Stomach smooth muscle (tissue), 2 donors: ENCODE measurements at regions not wholly inside any gene's neighbourhood (a gene's known extent, or its start where the extent isn't known, plus 50 kb on each side); places are given as distances from the start of the nearest gene placed in this dataset.
"Not testable (repeated sequence)": the region's sequence is repeated elsewhere in the genome, so short reads cannot be mapped to it uniquely, and the experiment has no call there.

Experiments
- H3K27ac ChIP-seq: one replicate; pipeline ENCODE4 v1.7.0; 2013; ENCODE audit warnings: mild to moderate bottlenecking, low read length, inconsistent platforms
- H3K27me3 ChIP-seq, 2 donors: one replicate each; pipeline ENCODE4 v1.7.0; 2013; ENCODE audit warnings: low read length in 2 of 2; ENCODE audit not compliant: insufficient read depth in 2 of 2, control insufficient read depth in 1 of 2
- H3K36me3 ChIP-seq, 2 donors: one replicate each; pipeline ENCODE4 v1.7.0; 2013; ENCODE audit warnings: low read length in 2 of 2; ENCODE audit not compliant: control insufficient read depth in 2 of 2, insufficient read depth in 2 of 2
- H3K4me1 ChIP-seq: one replicate; pipeline ENCODE4 v1.7.0; 2013; ENCODE audit warnings: low read length; ENCODE audit not compliant: control insufficient read depth, insufficient read depth
- H3K4me3 ChIP-seq, 2 donors: one replicate each; pipeline ENCODE4 v1.7.0; 2013; ENCODE audit warnings: low read length in 2 of 2
- H3K9ac ChIP-seq, 2 donors: one replicate each; pipeline ENCODE4 v1.7.0; 2013; ENCODE audit warnings: low read length in 2 of 2, mild to moderate bottlenecking in 1 of 2
- H3K9me3 ChIP-seq, 2 donors: one replicate each; pipeline ENCODE4 v1.7.0; 2013; ENCODE audit warnings: low read length in 2 of 2; ENCODE audit not compliant: control insufficient read depth in 2 of 2
- donor health status: healthy.
- donor health status: Pancreatic carcinoma.

GRCh38 chr1:80170811-80171485 is 1164.4 kb upstream of the ADGRL4 start:
- Histone ChIP-seq H3K9ac (no peak overlapping the region), H3K36me3 (no peaks in the 10 kb centered on the region), H3K27ac (no peak overlapping the region), H3K27me3 (no peaks in the 10 kb centered on the region), H3K4me1 (no peaks in the 10 kb centered on the region), H3K9me3 (no peaks in the 10 kb centered on the region), H3K4me3 (peak overlapping the region in 1 of 2 donors; percentile 35)

- Histone ChIP-seq H3K9ac (no peak overlapping the region), H3K4me1 (no peaks in the 10 kb centered on the region), H3K4me3 (no peak overlapping the region), H3K9me3 (no peaks in the 10 kb centered on the region), H3K27ac (no peak overlapping the region), H3K36me3 (no peaks in the 10 kb centered on the region), H3K27me3 (no peaks in the 10 kb centered on the region)
These were observed 1157.6 kb upstream of the ADGRL4 start for GRCh38 chr1:80164150-80164549.

GRCh38 chr1:80163686-80164085 is 1157.2 kb upstream of the ADGRL4 start:
- H3K9me3 ChIP-seq: no peaks in the 10 kb centered on the region
- H3K27ac ChIP-seq: no peak overlapping the region
- no peaks in the 10 kb centered on the region for H3K36me3 ChIP-seq
- H3K27me3 ChIP-seq: no peaks in the 10 kb centered on the region
- H3K9ac ChIP-seq: no peak overlapping the region
- no peak overlapping the region for H3K4me3 ChIP-seq
- no peaks in the 10 kb centered on the region for H3K4me1 ChIP-seq

GRCh38 chr1:80158771-80159170 is 1152.2 kb upstream of the ADGRL4 start:
- H3K4me1 ChIP-seq: no peaks in the 10 kb centered on the region
- H3K27me3 ChIP-seq: no peaks in the 10 kb centered on the region
- no peaks in the 10 kb centered on the region for H3K36me3 ChIP-seq
- H3K9ac ChIP-seq: no peak overlapping the region
- H3K9me3 ChIP-seq: no peaks in the 10 kb centered on the region
- H3K27ac ChIP-seq: no peak overlapping the region
- H3K4me3 ChIP-seq: no peak overlapping the region

- H3K27ac ChIP-seq: no peak overlapping the region
- H3K4me3 ChIP-seq: no peak overlapping the region
- no peaks in the 10 kb centered on the region for H3K4me1 ChIP-seq
- no peak overlapping the region for H3K9ac ChIP-seq
- H3K9me3 ChIP-seq: no peaks in the 10 kb centered on the region
- no peaks in the 10 kb centered on the region for H3K27me3 ChIP-seq
- no peaks in the 10 kb centered on the region for H3K36me3 ChIP-seq
These were observed 1151.7 kb upstream of the ADGRL4 start for GRCh38 chr1:80158266-80158665.

GRCh38 chr1:80155371-80155770 is 1148.8 kb upstream of the ADGRL4 start:
- Histone ChIP-seq H3K36me3 (no peaks in the 10 kb centered on the region), H3K9ac (no peak overlapping the region), H3K27me3 (no peaks in the 10 kb centered on the region), H3K9me3 (no peaks in the 10 kb centered on the region), H3K4me3 (no peak overlapping the region), H3K4me1 (no peaks in the 10 kb centered on the region), H3K27ac (no peak overlapping the region)

GRCh38 chr1:80154176-80154575 is 1147.6 kb upstream of the ADGRL4 start:
- H3K27me3 ChIP-seq: no peaks in the 10 kb centered on the region
- no peaks in the 10 kb centered on the region for H3K9me3 ChIP-seq
- no peak overlapping the region for H3K27ac ChIP-seq
- H3K4me1 ChIP-seq: no peaks in the 10 kb centered on the region
- no peak overlapping the region for H3K9ac ChIP-seq
- no peak overlapping the region for H3K4me3 ChIP-seq
- H3K36me3 ChIP-seq: no peaks in the 10 kb centered on the region

- no peak overlapping the region for H3K27ac ChIP-seq
- no peaks in the 10 kb centered on the region for H3K4me1 ChIP-seq
- no peaks in the 10 kb centered on the region for H3K9me3 ChIP-seq
- no peaks in the 10 kb centered on the region for H3K36me3 ChIP-seq
- H3K9ac ChIP-seq: no peak overlapping the region
- H3K27me3 ChIP-seq: no peaks in the 10 kb centered on the region
- no peak overlapping the region for H3K4me3 ChIP-seq
These were observed 1147.2 kb upstream of the ADGRL4 start for GRCh38 chr1:80153762-80154161.

- H3K27me3 ChIP-seq: no peaks in the 10 kb centered on the region
- no peak overlapping the region for H3K9ac ChIP-seq
- H3K9me3 ChIP-seq: peaks cover 0 to 6% of the 10 kb centered on the region in 2 donors
- H3K4me3 ChIP-seq: no peak overlapping the region
- no peaks in the 10 kb centered on the region for H3K36me3 ChIP-seq
- H3K27ac ChIP-seq: no peak overlapping the region
- no peaks in the 10 kb centered on the region for H3K4me1 ChIP-seq
These were observed 1136.8 kb upstream of the ADGRL4 start for GRCh38 chr1:80143361-80143760.

GRCh38 chr1:80137946-80138602 is 1131.5 kb upstream of the ADGRL4 start:
- H3K27ac ChIP-seq, H3K36me3 ChIP-seq, H3K27me3 ChIP-seq, H3K9me3 ChIP-seq, H3K4me1 ChIP-seq, H3K9ac ChIP-seq, H3K4me3 ChIP-seq: not testable (repeated sequence)
